ENCODE measurements at regions not wholly inside any gene's neighbourhood (a gene's known extent, or its start where the extent isn't known, plus 50 kb on each side); places are given as distances from the start of the nearest gene placed in this dataset.
A peak's percentile ranks its signal among the peaks of the same experiment; 100 is the strongest.

GRCh38 chr3:74546426-74546825 is 68.0 kb downstream of the CNTN3 start:
- no peaks in the 10 kb centered on the region for H3K36me3 ChIP-seq
- no peaks in the 10 kb centered on the region for H3K27me3 ChIP-seq
- H3K27ac ChIP-seq: no peak overlapping the region
- H3K9me3 ChIP-seq: no peaks in the 10 kb centered on the region
- TF ChIP-seq POLR2A (IDR thresholded peaks at IDR 0.05) (no peak), CTCF (IDR thresholded peaks at IDR 0.05) (no peak), EP300 (IDR thresholded peaks at IDR 0.05) (no peak)
- no peaks in the 10 kb centered on the region for H3K4me1 ChIP-seq
- H3K4me3 ChIP-seq: no peak overlapping the region
- DNase-seq (ENCODE audit: low spot score in 2 of 2): no peak
- WGBS, 2 donors: 51 to 53% methylated on average over 4 of the region's 4 CpGs

DNA sequence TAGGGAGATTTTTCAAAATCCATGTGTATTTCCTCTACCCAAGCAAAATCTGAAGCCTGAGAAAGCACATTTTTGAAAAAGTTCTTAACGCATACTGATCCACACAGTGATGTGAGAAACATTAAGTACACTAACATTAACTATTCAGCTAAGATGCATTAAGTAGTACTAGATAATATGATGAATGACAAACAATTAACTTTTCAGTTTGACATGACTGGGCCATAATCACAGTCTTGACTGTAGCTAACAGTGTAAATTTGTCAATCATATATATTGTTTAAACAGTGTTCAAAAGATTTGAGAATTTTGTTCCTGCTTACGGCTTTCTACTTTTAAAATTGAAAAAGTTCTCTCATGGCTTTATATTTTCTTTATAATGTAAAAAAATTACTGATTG is 72.0 kb downstream of the CNTN3 start:
- WGBS, 2 donors: 95% methylated on average over 2 of the region's 2 CpGs
- H3K4me1 ChIP-seq: peaks cover 0 to 5% (median 0%) of the 10 kb centered on the region in 4 donors
- no peak overlapping the region for H3K4me3 ChIP-seq
- DNase-seq (ENCODE audit: low spot score in 2 of 2): no peak
- no peaks in the 10 kb centered on the region for H3K9me3 ChIP-seq
- TF ChIP-seq EP300 (IDR thresholded peaks at IDR 0.05) (no peak), POLR2A (IDR thresholded peaks at IDR 0.05) (no peak), CTCF (IDR thresholded peaks at IDR 0.05) (no peak)
- no peaks in the 10 kb centered on the region for H3K36me3 ChIP-seq
- no peak overlapping the region for H3K27ac ChIP-seq
- no peaks in the 10 kb centered on the region for H3K27me3 ChIP-seq

- Histone ChIP-seq H3K36me3 (no peaks in the 10 kb centered on the region), H3K4me1 (peaks cover 0 to 6% (median 0%) of the 10 kb centered on the region in 4 donors), H3K27me3 (no peaks in the 10 kb centered on the region), H3K27ac (no peak overlapping the region), H3K9me3 (no peaks in the 10 kb centered on the region), H3K4me3 (no peak overlapping the region)
- no peak for TF ChIP-seq EP300 (IDR thresholded peaks at IDR 0.05)
- TF ChIP-seq CTCF (IDR thresholded peaks at IDR 0.05): no peak
- TF ChIP-seq POLR2A (IDR thresholded peaks at IDR 0.05): no peak
- DNase-seq (ENCODE audit: low spot score in 2 of 2): no peak
- 53 to 56% methylated on average over 3 of the region's 3 CpGs for WGBS, 2 donors
Observed at GRCh38 chr3:74539876-74540275, 74.6 kb downstream of the CNTN3 start.

DNA sequence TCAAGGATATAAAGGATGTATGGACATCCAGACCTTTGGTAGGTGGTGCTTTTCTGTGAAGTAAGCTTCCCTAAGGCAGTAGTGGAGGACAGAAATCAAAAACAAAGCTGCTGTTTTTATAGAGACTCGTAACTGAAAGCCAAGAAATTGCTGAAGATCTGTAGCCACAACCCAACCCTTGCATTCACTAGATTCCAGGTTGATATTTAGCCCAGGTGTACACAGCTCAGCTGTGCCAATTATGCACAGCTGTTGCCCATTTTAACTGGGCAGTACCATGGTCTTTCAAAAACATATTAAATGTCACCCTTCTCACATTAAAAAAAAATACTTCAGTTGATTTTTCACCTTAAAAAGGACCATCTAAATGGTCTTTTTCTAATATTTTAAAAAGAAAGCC is 75.8 kb downstream of the CNTN3 start:
- no peak for DNase-seq (ENCODE audit: low spot score in 2 of 2)
- WGBS, 2 donors: 40 to 41% methylated on average over 1 of the region's 1 CpG
- H3K27me3 ChIP-seq: no peaks in the 10 kb centered on the region
- peaks cover 0 to 6% (median 0%) of the 10 kb centered on the region in 4 donors for H3K4me1 ChIP-seq
- TF ChIP-seq CTCF (IDR thresholded peaks at IDR 0.05): no peak
- no peak for TF ChIP-seq POLR2A (IDR thresholded peaks at IDR 0.05)
- no peak for TF ChIP-seq EP300 (IDR thresholded peaks at IDR 0.05)
- no peak overlapping the region for H3K4me3 ChIP-seq
- peak overlapping the region in 1 of 4 donors; percentile 4 for H3K27ac ChIP-seq
- H3K36me3 ChIP-seq: no peaks in the 10 kb centered on the region
- no peaks in the 10 kb centered on the region for H3K9me3 ChIP-seq

DNA sequence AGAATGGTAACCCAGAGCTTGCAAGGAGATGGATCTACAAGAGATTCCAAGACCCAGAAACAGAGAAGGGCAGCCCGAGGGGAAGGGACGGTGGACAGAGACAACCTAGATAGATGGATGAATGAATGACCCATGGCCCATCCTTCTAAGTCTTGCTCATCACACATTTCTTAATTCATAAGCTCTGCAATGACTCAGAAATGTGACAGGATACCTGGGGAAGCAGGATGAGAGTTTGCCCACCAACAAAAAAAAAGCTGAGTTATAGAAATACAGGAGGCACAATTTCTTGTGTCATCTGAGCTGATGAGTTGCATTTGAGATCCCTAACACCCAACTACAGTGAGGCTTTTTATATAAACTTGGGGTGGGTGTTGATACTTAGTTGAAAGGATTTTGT is 76.6 kb downstream of the CNTN3 start:
- Histone ChIP-seq H3K36me3 (no peaks in the 10 kb centered on the region), H3K4me1 (peaks cover 0 to 9% (median 0%) of the 10 kb centered on the region in 4 donors), H3K27ac (peak overlapping the region in 2 of 4 donors; percentile 55 to 58), H3K27me3 (no peaks in the 10 kb centered on the region), H3K4me3 (no peak overlapping the region), H3K9me3 (no peaks in the 10 kb centered on the region)
- TF ChIP-seq POLR2A (IDR thresholded peaks at IDR 0.05) (no peak), EP300 (IDR thresholded peaks at IDR 0.05) (no peak), CTCF (IDR thresholded peaks at IDR 0.05) (no peak)
- WGBS, 2 donors: 86 to 91% methylated on average over 2 of the region's 2 CpGs
- no peak for DNase-seq (ENCODE audit: low spot score in 2 of 2)

Measured in tibial nerve (tissue), 4 donors.